B cell (primary cell): ENCODE measurements at regions not wholly inside any gene's neighbourhood (a gene's known extent, or its start where the extent isn't known, plus 50 kb on each side); places are given as distances from the start of the nearest gene placed in this dataset.
"Not testable (repeated sequence)": the region's sequence is repeated elsewhere in the genome, so short reads cannot be mapped to it uniquely, and the experiment has no call there.

Source experiments
- ATAC-seq: fragments of 200-7000 bp; cut with Tn5 transposase; one replicate; pipeline ENCODE4 v1.10.0; 2021; ENCODE audit warnings: low read depth, mild to moderate bottlenecking, moderate number of reproducible peaks, moderate library complexity
- CTCF ChIA-PET: fragments of 350-600 bp; sonication (Branson Sonifier 250); formaldehyde crosslinking; loops from one replicate; lab custom pipeline; 2021; ENCODE audit warnings: antibody characterized with exemption, inconsistent platforms; lab: Charles Lee
- POLR2A ChIA-PET: fragments of 350-600 bp; sonication (Branson Sonifier 250); formaldehyde crosslinking; loops from one replicate; lab custom pipeline; 2021; ENCODE audit warnings: antibody characterized with exemption; lab: Charles Lee
- DNase-seq: peaks from one replicate; pipeline ENCODE4 v3.0.0; 2013
- H2AFZ ChIP-seq: 2 replicates; pipeline ENCODE4 v1.6.1; 2012; ENCODE audit warnings: mild to moderate bottlenecking, low read depth, low read length; ENCODE audit not compliant: insufficient read depth, poor library complexity, severe bottlenecking
- H3K27ac ChIP-seq, 2 donors: 1 replicate in 1 of 2; 2 replicates in 1 of 2; pipeline ENCODE4 v1.5.1; 2012 to 2013; ENCODE audit warnings: low read length in 2 of 2, mild to moderate bottlenecking in 2 of 2, moderate library complexity in 1 of 2
- H3K27me3 ChIP-seq, 4 experiments: fragments of 200-600 bp in 1 of 4; sonication (generic) in 1 of 4; replicated peaks in 1 of 4; 1 replicate in 2 of 4; 2 replicates in 2 of 4; pipeline versions ENCODE4 v1.6.1 to v1.7.0; 2013 to 2016; ENCODE audit warnings: low read length in 3 of 4, mild to moderate bottlenecking in 2 of 4, mixed read lengths in 1 of 4, moderate library complexity in 1 of 4; ENCODE audit not compliant: insufficient read depth in 4 of 4, control insufficient read depth in 3 of 4; ENCODE audit errors: control extremely low read depth in 1 of 4
- H3K36me3 ChIP-seq, 2 experiments: replicated peaks in 1 of 2; 1 replicate in 1 of 2; 2 replicates in 1 of 2; pipeline versions ENCODE4 v1.6.1 to v1.7.1; 2013; ENCODE audit warnings: low read length in 1 of 2; ENCODE audit not compliant: insufficient read depth in 2 of 2, control insufficient read depth in 1 of 2; ENCODE audit errors: control extremely low read depth in 1 of 2, extremely low read depth in 1 of 2
- H3K4me1 ChIP-seq, 2 donors: fragments of 200-600 bp in 1 of 2; sonication (generic) in 1 of 2; 1 replicate in 1 of 2; 2 replicates in 1 of 2; pipeline versions ENCODE4 v1.5.1 to v1.6.1; 2013 to 2017; ENCODE audit warnings: low read length in 2 of 2; ENCODE audit not compliant: control insufficient read depth in 2 of 2, insufficient read depth in 2 of 2
- H3K4me2 ChIP-seq: replicated peaks from 2 replicates; pipeline ENCODE3; 2012; ENCODE audit warnings: mild to moderate bottlenecking, low read depth, low read length; ENCODE audit not compliant: poor library complexity, severe bottlenecking
- H3K4me3 ChIP-seq, 5 experiments: fragments of 200-600 bp in 1 of 5; sonication (generic) in 1 of 5; 1 replicate in 3 of 5; 2 replicates in 2 of 5; pipeline versions ENCODE4 v1.5.1 to v1.7.0; 2011 to 2016; ENCODE audit warnings: low read length in 4 of 5, mild to moderate bottlenecking in 4 of 5, low read depth in 2 of 5, control low read depth in 1 of 5, moderate library complexity in 1 of 5; ENCODE audit not compliant: insufficient read depth in 1 of 5; ENCODE audit errors: control extremely low read depth in 1 of 5, extremely low read depth in 1 of 5
- H3K79me2 ChIP-seq: fragments of 200-600 bp; sonication (generic); one replicate; pipeline ENCODE4 v1.6.0; 2016; ENCODE audit warnings: low read length; ENCODE audit not compliant: control insufficient read depth, insufficient read depth
- H3K9ac ChIP-seq: fragments of 200-600 bp; sonication (generic); 2 replicates; pipeline ENCODE4 v1.6.1; 2017; ENCODE audit warnings: mild to moderate bottlenecking, low read length, moderate library complexity
- H3K9me3 ChIP-seq, 3 donors: one replicate each; pipeline versions ENCODE4 v1.6.1 to v1.7.1; 2013; ENCODE audit warnings: low read length in 2 of 3; ENCODE audit not compliant: control insufficient read depth in 2 of 3, insufficient read depth in 1 of 3; ENCODE audit errors: control extremely low read depth in 1 of 3
- H4K20me1 ChIP-seq: 2 replicates; pipeline ENCODE4 v1.6.0; 2012; ENCODE audit warnings: mild to moderate bottlenecking, low read length; ENCODE audit not compliant: insufficient read depth, control insufficient read depth, poor library complexity, severe bottlenecking
- H3K27ac Mint-ChIP-seq: one replicate; pipeline ENCODE4 v1.8.0; 2021; ENCODE audit warnings: mixed read lengths
- H3K27me3 Mint-ChIP-seq: one replicate; pipeline ENCODE4 v1.8.0; 2021; ENCODE audit warnings: mixed read lengths
- H3K4me1 Mint-ChIP-seq: one replicate; pipeline ENCODE4 v1.8.0; 2021; ENCODE audit warnings: mixed read lengths
- H3K4me3 Mint-ChIP-seq: one replicate; pipeline ENCODE4 v1.8.0; 2021; ENCODE audit warnings: mixed read lengths
- H3K9me3 Mint-ChIP-seq: one replicate; pipeline ENCODE4 v1.8.0; 2022; ENCODE audit warnings: mixed read lengths; ENCODE audit not compliant: insufficient read depth
- CTCF ChIP-seq: fragments of 200-600 bp; IDR thresholded peaks from one replicate; pipeline ENCODE4 v1.8.0; 2022; ENCODE audit warnings: antibody characterized with exemption, mild to moderate bottlenecking
- EZH2 ChIP-seq: IDR thresholded peaks from 2 replicates; pipeline ENCODE4 v1.6.1; 2012; ENCODE audit warnings: borderline replicate concordance, low read depth, mild to moderate bottlenecking, moderate library complexity, low read length; ENCODE audit not compliant: insufficient read depth, poor library complexity, severe bottlenecking
- WGBS: methylation state at CpG from one replicate; pipeline ENCODE4 v1.1.5; 2013; ENCODE audit warnings: missing lambda C conversion rate; ENCODE audit not compliant: insufficient coverage; 5-methylcytosine and 5-hydroxymethylcytosine counted together
- intact Hi-C: fragments of 100-400 bp; cut with micrococcal nuclease; formaldehyde crosslinking; loops from one replicate; pipeline ENCODE4 v1.10.0; 2022

GRCh38 chr4:151541389-151542071 lies 132.6 kb downstream of the FHIP1A start:
- DNase-seq (no peak), ATAC-seq (no peak)
- Histone ChIP-seq H3K27me3 (peaks cover 0 to 2% (median 0%) of the 10 kb centered on the region in 4 experiments), H3K4me1 (no peaks in the 10 kb centered on the region), H3K27ac (no peak overlapping the region), H3K36me3 (no peaks in the 10 kb centered on the region), H3K9ac (no peak overlapping the region), H3K9me3 (no peaks in the 10 kb centered on the region), H4K20me1 (no peaks in the 10 kb centered on the region), H3K79me2 (no peaks in the 10 kb centered on the region), H3K4me3 (no peak overlapping the region), H2AFZ (no peak overlapping the region), H3K4me2 (no peak overlapping the region)
- no peak for TF ChIP-seq CTCF
- TF ChIP-seq EZH2: no peak
- POLR2A ChIA-PET: no interaction called here
- WGBS: no CpG with 5 or more reads among the region's 6 CpGs
- intact Hi-C loops: no loop called here
- H3K9me3 Mint-ChIP-seq: no peaks in the 10 kb centered on the region
- H3K4me1 Mint-ChIP-seq: no peaks in the 10 kb centered on the region
- CTCF ChIA-PET: no interaction called here
- H3K27me3 Mint-ChIP-seq: peaks cover 12% of the 10 kb centered on the region
- H3K4me3 Mint-ChIP-seq: no peak overlapping the region
- H3K27ac Mint-ChIP-seq: no peak overlapping the region

- Histone ChIP-seq H4K20me1 (no peaks in the 10 kb centered on the region), H3K79me2 (no peaks in the 10 kb centered on the region), H3K36me3 (no peaks in the 10 kb centered on the region), H3K27me3 (peaks cover 0 to 6% (median 1%) of the 10 kb centered on the region in 4 experiments), H3K4me3 (no peak overlapping the region), H3K27ac (no peak overlapping the region), H2AFZ (no peak overlapping the region), H3K9me3 (peaks cover 0 to 17% (median 13%) of the 10 kb centered on the region in 3 donors), H3K4me2 (no peak overlapping the region), H3K9ac (no peak overlapping the region), H3K4me1 (no peaks in the 10 kb centered on the region)
- Mint-ChIP-seq H3K4me1 (no peaks in the 10 kb centered on the region), H3K27me3 (peaks cover 1% of the 10 kb centered on the region), H3K27ac (no peak overlapping the region), H3K4me3 (no peak overlapping the region), H3K9me3 (peaks cover 5% of the 10 kb centered on the region)
- no peak for DNase-seq
- ATAC-seq: no peak
- intact Hi-C loops: no loop called here
- TF ChIP-seq EZH2: no peak
- no peak for TF ChIP-seq CTCF
- WGBS: 97% methylated on average over 5 of the region's 8 CpGs
- CTCF ChIA-PET: no interaction called here
- POLR2A ChIA-PET: no interaction called here
Measured at GRCh38 chr4:151548708-151549107, 139.7 kb downstream of the FHIP1A start.

GRCh38 chr4:151549378-151549777 lies 140.4 kb downstream of the FHIP1A start:
- DNase-seq, H3K4me1 ChIP-seq, H3K27ac ChIP-seq, H3K27me3 Mint-ChIP-seq, H2AFZ ChIP-seq, POLR2A ChIA-PET, H3K9ac ChIP-seq, H3K9me3 Mint-ChIP-seq, H3K4me3 Mint-ChIP-seq, H3K4me2 ChIP-seq, ATAC-seq, intact Hi-C loops, H3K4me3 ChIP-seq, H3K79me2 ChIP-seq, H3K4me1 Mint-ChIP-seq, H4K20me1 ChIP-seq, H3K27me3 ChIP-seq, H3K36me3 ChIP-seq, CTCF ChIA-PET, H3K27ac Mint-ChIP-seq: not testable (repeated sequence)
- peaks cover 0 to 17% (median 13%) of the 10 kb centered on the region in 3 donors for H3K9me3 ChIP-seq
- WGBS: no CpG with 5 or more reads among the region's 2 CpGs
